ENCODE measurements at regions not wholly inside any gene's neighbourhood (a gene's known extent, or its start where the extent isn't known, plus 50 kb on each side); places are given as distances from the start of the nearest gene placed in this dataset.

DNA sequence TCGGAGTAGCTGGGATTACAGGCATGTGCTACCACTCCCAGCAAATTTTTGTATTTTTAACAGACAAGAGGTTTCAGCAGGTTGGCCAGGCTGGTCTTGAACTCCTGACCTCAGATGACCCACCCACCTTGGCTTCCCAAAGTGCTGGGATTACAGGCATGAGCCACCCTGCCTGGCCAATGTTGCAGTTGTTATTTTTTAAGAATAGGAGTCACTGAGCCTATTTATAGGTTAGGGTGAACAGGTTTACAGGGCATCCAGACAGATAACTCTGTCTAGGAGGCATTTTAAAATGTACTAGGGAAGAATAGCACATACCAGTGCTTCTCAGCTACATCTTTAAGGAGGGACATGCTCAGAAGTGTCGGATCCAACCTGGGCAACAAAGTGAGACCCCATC is 60.1 kb upstream of the BNC2 start:
- TF ChIP-seq, protein P1, sequence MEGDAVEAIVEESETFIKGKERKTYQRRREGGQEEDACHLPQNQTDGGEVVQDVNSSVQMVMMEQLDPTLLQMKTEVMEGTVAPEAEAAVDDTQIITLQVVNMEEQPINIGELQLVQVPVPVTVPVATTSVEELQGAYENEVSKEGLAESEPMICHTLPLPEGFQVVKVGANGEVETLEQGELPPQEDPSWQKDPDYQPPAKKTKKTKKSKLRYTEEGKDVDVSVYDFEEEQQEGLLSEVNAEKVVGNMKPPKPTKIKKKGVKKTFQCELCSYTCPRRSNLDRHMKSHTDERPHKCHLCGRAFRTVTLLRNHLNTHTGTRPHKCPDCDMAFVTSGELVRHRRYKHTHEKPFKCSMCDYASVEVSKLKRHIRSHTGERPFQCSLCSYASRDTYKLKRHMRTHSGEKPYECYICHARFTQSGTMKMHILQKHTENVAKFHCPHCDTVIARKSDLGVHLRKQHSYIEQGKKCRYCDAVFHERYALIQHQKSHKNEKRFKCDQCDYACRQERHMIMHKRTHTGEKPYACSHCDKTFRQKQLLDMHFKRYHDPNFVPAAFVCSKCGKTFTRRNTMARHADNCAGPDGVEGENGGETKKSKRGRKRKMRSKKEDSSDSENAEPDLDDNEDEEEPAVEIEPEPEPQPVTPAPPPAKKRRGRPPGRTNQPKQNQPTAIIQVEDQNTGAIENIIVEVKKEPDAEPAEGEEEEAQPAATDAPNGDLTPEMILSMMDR (IDR thresholded peaks at IDR 0.05) = no peak
- no peak for TF ChIP-seq POLR2A (IDR thresholded peaks at IDR 0.05)
- TF ChIP-seq POLR2AphosphoS5 (IDR thresholded peaks at IDR 0.05; ENCODE audit: insufficient read depth in 1 of 2, low read depth in 1 of 2) = no peak

Measured in vagina (tissue), 2 donors.